ENCODE measurements at regions not wholly inside any gene's neighbourhood (a gene's known extent, or its start where the extent isn't known, plus 50 kb on each side); places are given as distances from the start of the nearest gene placed in this dataset.
"Not testable (repeated sequence)": the region's sequence is repeated elsewhere in the genome, so short reads cannot be mapped to it uniquely, and the experiment has no call there.

DNA sequence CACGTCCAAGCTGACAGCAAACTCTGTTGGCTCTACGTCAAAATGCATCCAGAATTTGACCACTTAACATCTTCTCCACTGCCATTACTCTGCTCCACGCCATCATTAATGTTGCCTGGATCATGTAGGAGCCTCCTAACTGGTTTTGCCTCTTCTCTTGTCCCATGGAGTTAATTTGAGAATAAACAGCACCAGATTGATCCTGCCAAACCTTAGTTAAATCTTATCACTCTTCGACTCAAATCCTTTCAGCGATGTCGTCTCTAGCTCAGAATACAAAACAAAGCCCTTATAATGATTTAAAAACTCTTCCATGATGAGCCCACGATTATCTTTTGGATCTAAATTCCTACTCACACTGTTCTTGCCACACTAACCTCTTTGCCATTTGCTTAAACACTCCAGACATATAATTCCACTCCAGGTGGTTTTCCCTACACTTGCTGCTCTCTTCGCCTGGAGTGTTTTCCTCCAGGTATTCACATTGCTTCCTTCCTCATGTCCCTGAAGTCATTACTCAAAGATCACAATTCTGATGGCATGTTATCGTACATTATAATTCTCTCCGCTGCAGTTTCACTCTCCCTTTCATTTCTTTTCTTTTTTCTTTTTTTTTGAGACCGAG, 90.7 kb upstream of the KCNK2 start:
- no peak for DNase-seq

DNA sequence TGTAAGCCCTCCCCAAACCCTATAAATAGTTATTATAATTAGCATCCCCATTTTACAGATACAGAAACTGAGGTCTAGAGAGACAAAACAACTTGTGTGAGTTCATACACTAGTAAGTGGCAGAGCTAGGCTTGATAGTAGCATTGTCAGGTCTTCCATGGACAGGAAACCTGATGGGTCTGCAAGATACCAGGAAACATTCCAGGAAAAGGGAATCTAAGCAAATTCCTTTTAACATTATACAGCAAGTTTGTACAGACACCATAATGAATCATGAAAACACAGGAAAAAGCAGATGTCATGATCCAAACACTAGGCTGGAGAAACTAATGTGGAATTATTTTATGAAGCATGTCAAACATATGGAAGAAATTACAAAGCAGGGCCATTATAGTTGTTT, 89.1 kb upstream of the KCNK2 start:
- DNase-seq: no peak

DNA sequence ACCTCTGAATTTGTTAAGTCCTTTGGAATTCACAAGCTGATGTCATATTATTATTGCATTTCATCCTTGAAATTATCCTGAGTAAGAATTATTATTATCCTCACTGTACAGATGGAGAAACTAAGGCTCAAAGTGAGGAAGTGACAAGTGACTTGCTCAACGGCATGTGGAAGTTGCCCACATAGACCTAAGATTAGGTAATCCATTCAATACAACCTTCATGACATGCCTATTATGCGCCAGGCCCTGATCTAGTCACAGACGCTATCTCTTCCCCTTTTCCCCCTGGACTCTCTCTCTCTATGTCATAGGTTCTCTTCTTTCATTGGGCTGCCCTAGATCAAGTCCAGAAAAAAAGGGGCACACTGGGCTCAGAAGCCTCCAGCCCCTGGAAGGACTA, 84.9 kb upstream of the KCNK2 start:
- no peak for DNase-seq

DNA sequence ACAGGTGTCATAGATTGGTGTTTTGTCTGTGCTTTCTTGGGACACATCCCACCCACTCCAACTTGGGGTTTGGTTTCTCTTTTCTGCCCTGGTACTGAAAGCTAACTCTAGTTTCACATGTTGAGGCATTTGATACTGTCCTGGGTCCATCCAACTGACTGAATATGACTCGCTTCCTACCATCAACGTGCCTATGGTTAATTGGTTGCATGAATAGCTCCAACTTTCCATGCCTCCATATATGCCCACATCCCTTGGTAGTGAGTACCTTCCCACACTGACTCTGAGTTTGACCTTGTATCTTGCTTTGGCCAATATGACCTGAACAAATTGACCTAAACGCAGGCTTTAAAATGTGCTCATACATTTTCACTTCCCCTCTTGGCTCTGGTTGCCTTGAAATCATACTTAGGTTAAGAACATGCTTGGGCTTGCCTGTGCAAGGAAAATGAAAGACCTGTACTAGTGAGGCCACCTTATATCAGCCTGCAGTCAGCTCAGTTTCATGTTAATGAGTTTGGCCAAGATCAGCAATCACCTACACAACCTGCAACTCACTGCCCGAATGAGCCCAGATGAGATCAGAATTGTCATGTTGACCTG, 81.0 kb upstream of the KCNK2 start:
- no peak for DNase-seq

DNA sequence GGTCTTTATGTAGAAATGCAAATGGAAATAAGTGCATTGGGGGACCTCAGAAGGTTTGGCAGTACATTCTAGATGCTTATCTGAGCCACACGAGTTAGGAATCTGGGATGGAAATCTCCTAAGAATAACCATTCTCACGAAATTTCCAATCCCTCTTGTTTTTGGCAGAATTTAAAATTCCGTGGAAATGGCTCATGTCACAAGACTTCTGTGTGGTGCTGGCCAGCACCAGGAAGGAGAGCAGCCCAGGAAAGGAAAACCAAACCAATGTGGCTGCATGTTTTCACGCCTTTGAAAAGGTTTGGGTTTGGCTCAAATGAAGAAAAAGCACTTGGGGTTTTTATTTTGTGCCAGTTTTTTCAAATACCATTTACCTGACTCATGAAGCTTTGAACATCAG, 80.1 kb upstream of the KCNK2 start:
- DNase-seq: no peak

DNA sequence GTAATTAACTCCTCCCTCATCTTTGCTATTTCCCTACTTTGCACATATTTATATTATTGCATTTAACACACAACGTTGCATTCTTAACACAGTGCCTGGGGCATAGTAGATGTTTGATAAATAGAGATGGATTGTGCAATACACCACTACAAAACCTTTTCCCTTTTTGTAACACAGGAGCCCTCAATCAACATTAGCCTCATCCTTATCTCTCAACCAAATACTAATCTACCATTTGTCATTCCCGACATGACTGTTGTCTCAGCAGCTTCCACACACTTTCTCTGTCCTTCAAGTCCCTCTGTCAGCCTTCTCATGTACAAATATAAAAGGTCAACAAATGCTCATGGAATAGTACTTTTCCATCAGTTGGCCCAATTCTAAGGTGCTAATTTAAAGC, 78.9 kb upstream of the KCNK2 start:
- no peak for DNase-seq

DNA sequence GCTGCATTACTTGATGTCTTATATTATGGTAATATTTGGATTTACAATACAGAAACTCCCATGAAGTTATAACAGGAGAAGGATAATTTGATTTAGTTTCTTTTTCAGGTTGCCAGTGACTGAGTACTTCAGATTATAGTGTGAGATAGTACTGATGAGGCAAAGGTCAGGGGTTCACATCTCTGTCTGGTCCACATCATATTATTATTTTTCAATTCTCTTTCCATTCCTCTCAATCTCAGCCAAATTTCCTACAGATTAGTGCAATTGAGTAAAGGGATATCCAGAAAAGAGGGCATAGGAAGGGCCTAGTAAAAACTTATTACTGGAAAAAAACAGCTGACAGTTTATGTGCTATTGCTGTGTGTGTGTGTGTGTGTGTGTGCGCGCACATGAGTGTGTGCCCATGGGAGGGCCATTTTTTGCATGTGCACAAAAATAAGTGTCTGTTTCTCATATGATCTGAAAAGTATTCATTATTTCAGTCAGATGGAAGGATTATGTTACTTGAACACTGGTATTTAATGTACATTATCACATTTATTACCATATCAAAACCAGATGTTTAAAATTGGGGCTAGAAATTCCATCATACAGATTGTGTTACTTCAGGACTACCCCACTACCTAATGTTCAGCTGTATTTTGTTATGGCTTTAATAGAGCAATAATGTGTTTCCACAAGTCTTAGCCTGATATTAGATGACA, 78.3 kb upstream of the KCNK2 start:
- no peak for DNase-seq

DNA sequence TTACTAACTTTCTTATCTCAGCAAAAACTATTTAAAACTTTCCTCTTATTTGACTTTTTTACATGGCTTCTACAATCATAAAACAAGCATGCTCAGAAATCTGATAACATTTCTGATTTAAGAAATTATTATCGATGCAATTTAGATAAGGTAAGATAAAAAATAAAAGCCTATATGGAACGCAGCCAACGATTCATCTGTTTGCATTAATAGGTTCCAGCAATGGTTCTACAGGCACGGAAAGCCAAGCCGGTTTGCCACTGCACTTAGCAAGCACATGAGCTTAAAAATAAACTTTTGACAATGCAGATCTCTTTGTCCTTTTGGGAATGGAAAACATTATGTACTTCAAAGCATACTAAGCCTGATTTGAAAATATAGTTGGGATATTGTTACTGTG, 77.5 kb upstream of the KCNK2 start:
- no peak for DNase-seq

DNA sequence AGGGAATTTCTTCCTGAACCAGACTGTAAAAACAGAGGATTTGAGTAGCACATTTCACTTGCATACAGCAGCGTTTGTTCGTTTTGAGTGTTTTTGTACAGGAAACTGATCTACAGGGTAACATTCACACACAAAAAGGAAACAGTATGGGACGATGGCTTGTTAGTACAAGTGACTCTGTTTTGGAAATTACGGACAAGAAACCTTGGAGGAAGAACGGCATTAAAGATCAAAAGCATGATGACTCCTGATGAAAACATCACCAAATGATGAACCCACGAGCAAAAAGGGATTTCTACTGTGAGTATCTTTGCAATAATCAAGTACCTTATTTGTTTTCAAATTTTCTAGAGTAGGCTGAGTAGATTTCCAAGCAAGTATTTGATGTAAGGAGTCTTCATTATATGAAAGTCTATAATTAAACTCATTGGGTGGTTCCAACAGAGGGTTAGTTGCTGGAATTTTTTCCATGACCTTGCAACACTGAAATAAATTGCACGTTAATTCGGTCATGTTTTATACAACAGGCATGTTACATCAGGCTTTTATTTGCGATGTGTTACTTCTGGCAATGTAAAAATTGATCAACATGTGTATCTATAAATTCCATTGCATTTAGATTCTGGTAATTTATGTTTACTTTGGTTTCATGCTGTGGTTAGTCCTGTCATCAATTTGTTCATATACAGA, 76.7 kb upstream of the KCNK2 start:
- no peak for DNase-seq

DNA sequence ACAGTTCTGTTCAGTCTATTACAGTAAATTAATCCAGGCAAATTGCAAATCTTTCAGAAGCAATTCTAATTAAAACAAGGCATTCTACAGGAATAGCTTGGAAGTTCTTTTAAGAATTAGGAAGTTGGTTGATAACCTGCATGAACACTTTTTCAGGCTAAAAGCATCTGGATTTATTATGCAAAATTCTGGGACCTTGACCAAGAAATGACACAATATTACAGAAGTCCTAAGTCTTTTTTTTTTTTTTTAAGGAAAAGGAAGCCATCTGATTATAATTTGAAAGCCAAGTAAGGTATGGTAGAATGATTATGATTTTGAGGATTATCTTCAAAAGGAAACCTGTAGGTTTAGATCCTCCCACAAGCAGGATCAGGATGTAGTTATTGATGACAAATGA, 74.7 kb upstream of the KCNK2 start:
- DNase-seq: no peak

DNA sequence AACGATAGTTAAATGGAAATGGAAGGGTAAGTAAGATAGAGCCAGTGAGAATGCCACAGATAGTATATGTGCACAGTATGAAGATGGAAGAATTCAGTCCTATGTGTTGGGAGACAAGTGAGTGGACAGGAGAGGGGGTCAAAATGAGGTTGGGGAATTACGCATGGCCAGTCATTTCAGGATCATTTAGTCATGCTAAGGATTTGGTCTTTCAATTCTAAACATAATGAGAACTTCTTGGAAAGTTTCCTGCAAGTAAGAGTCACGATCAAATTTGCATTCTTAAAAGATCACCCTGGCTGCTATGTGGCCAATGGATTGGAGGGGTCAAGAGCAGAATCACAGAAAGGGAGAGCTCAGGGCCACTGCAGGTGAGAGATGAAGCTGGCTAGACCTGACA, 64.0 kb upstream of the KCNK2 start:
- no peak for DNase-seq

DNA sequence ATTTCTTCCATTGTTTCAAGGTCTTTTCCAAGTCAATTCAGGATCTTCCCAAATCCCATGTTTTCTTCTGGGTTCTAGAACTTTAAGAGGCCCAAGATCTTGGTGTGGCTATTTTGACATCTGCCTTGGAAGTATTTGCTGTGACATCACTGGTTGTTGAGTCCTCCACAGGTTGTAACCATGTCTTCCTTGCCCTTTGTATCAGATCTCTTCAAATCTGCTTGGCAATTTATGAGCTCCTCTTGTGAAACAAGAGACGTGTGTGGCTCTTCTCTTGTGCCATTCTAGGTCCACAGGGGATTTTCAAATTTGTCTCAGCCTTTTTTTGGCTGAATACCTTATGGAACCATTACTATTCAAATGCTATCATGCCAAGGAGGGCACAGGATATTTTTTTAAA, 60.3 kb upstream of the KCNK2 start:
- DNase-seq: no peak

DNA sequence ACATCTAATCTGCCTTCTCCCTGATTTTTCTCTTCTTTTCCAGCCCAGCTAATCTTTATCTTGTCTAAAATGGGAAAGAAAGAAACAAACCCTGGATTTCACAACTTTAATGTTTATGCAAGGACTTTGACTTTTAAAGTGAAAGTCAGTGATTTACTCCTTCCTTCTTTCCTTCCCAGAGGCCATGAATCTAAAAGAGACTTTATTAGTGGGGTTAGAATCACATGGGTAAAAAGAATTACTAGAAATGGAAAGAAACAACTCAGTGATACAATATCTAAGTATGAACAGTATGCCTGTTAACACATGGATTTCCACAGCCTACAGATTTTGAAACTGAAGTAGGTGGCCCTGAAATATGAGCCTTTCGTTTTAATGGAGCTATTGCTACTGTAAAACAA, 59.8 kb upstream of the KCNK2 start:
- DNase-seq: no peak

DNA sequence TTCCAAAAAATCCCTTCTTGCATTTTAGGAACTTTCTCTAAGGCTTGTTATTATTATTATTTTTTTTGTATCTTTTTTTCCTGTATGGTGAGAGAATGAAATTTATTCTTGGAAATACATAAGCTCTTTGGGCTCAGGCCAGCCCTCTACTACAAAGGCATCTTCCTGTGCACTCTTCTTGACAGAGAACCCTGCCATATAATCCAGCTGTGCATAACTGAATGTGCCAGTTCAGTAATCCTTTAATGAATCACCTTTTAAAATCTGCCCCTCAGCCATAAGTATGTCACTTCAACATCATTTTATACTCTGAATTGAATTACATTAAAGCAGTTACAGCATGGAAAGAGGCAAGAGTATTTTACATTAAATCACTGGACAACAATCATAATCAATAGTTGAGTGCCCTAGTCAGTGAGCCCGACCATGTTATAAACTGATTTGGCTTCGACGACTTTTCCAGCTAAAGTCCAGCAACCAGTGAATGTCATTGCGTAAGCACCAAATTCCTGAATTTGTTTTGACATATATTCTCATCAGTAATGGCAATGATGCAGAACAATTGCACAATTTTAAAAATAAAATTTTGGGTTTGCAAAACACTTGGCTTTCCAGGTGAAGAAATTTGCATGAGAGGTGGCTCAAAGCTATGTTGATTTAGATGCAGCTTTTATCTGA, 59.2 kb upstream of the KCNK2 start:
- DNase-seq: no peak

DNA sequence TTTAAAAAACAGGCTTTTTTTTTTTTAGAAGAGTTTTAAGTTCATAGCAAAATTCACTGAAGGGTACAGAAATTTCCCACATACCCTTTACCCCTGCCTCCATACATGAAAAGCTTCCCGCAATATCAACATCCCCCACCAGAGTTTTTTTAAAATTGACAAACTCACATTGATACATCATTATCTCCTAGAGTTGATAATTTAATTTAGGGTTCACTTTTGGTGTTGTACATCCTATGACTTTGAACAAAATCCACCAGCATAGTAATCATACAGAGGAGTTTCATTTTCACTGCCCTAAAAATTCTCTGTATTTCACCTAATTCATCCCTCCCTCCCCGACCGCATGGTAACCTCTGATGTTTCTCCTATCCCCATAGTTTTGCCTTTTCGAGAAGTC, 53.6 kb upstream of the KCNK2 start:
- no peak for DNase-seq

DNA sequence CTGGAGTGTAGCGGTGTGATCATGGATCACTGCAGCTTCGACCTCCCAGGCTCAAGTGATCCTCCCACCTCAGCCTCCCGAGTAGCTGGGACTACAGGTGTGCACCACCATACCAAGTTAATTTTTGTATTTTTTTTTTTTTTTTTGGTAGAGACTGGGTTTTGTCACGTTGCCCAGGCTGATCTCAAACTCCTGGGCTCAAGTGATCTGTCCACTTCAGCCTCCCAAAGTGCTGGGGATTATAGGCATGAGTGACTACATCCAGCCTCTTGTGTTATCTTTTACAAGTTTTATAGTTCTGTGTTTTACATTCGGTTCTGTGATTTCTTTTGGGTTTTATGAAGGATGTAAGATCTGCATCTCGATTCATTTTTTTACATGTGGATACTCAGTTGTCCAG, 52.0 kb upstream of the KCNK2 start:
- not testable (repeated sequence) for DNase-seq

DNA sequence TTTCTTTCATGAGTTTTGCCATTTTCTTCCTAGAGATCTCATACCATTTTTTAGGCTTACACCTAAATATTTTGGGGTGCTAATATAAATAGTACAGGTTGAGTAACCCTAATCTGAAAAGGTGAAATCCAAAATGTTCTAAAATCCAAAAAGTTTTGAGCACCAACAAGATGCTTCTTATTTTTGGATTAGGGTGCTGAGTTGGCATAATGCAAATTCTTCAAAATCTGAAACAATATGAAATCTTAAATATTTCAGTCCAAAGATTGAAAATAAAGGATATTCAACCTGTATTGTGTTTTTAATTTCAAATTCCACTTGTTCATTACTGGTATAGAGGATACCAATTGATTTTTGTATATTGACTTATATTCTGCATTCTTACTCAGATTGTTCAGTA, 51.1 kb upstream of the KCNK2 start:
- no peak for DNase-seq

Measured in activated T-cell treated with anti-CD3 and anti-CD28 coated beads, Interleukin-2, amount 50 U/mL, for 48 hours (primary cell).